Stomach (tissue), 8 donors: ENCODE measurements at regions not wholly inside any gene's neighbourhood (a gene's known extent, or its start where the extent isn't known, plus 50 kb on each side); places are given as distances from the start of the nearest gene placed in this dataset.

Source experiments
- DNase-seq, 2 donors: peaks; one replicate each; pipeline versions ENCODE4 v3.0.0 to v3.0.0-alpha.2; 2013 to 2019
- H3K27ac ChIP-seq, 5 donors: fragments of 200-600 bp in 4 of 5; sonication (generic) in 4 of 5; one replicate each; pipeline ENCODE4 v1.5.1; 2013 to 2019; ENCODE audit warnings: mild to moderate bottlenecking in 1 of 5, moderate library complexity in 1 of 5
- H3K27me3 ChIP-seq, 3 donors: fragments of 200-600 bp; sonication (generic); one replicate each; pipeline ENCODE4 v1.5.1; 2017 to 2019; ENCODE audit warnings: mixed run types in 1 of 3
- H3K36me3 ChIP-seq, 4 donors: fragments of 200-600 bp; sonication (generic); 1 replicate in 3 of 4; 2 replicates in 1 of 4; pipeline ENCODE4 v1.5.1; 2016 to 2019
- H3K4me1 ChIP-seq, 4 donors: fragments of 200-600 bp; sonication (generic); one replicate each; pipeline ENCODE4 v1.5.1; 2016 to 2019
- H3K4me3 ChIP-seq, 4 donors: fragments of 200-600 bp; sonication (generic) in 3 of 4; one replicate each; pipeline ENCODE4 v1.5.1; 2016 to 2019; ENCODE audit warnings: mild to moderate bottlenecking in 1 of 4
- H3K9me3 ChIP-seq, 4 donors: fragments of 200-600 bp; sonication (generic); one replicate each; pipeline ENCODE4 v1.5.1; 2016 to 2019
- CTCF ChIP-seq, 7 experiments: fragments of 450-650 bp in 4 of 7; fragments of 200-600 bp in 3 of 7; sonication (generic) in 3 of 7; IDR thresholded peaks; one replicate each; pipeline ENCODE4 v1.5.1; 2016 to 2019; ENCODE audit warnings: antibody characterized with exemption in 7 of 7, control low read depth in 2 of 7, mild to moderate bottlenecking in 1 of 7
- EP300 ChIP-seq: sonication (generic); formaldehyde crosslinking; IDR thresholded peaks from one replicate; pipeline ENCODE4 v1.6.1; 2017; ENCODE audit warnings: antibody characterized with exemption
- POLR2A ChIP-seq, 4 donors: fragments of 450-650 bp; IDR thresholded peaks; one replicate each; pipeline ENCODE4 v1.6.1; 2016; ENCODE audit warnings: antibody characterized with exemption in 4 of 4, control low read depth in 2 of 4, mild to moderate bottlenecking in 1 of 4, moderate library complexity in 1 of 4
- POLR2AphosphoS5 ChIP-seq, 3 donors: sonication (generic); formaldehyde crosslinking; IDR thresholded peaks; one replicate each; pipeline ENCODE4 v1.6.1; 2016; ENCODE audit warnings: antibody characterized with exemption in 3 of 3
- WGBS, 5 donors: extraction: QIAGEN DNeasy Blood & Tissue Kit in 3 of 5; methylation state at CpG; one replicate each; pipeline versions ENCODE4 v1.1.5 to v1.1.7; 2013 to 2018; 5-methylcytosine and 5-hydroxymethylcytosine counted together
- intact Hi-C: fragments of 100-400 bp; cut with DNase I; formaldehyde crosslinking; loops from one replicate; pipeline ENCODE4 v1.15.1; 2023; ENCODE audit warnings: low total_unique reads
- donor health status: healthy with polysubstance abuse.
- donor health status: Bipolar disorder and iron deficiency.
- donor health status: healthy.

- no peak for DNase-seq
- H3K36me3 ChIP-seq = no peaks in the 10 kb centered on the region
- intact Hi-C loops = no loop called here
- TF ChIP-seq EP300 = no peak
- TF ChIP-seq CTCF (IDR thresholded peaks at IDR 0.05) = no peak
- TF ChIP-seq POLR2AphosphoS5 (IDR thresholded peaks at IDR 0.05) = no peak
- no peak for TF ChIP-seq POLR2A (IDR thresholded peaks at IDR 0.05)
- no peaks in the 10 kb centered on the region for H3K9me3 ChIP-seq
- no peaks in the 10 kb centered on the region for H3K27me3 ChIP-seq
- H3K4me1 ChIP-seq = no peaks in the 10 kb centered on the region
- WGBS, 5 donors = 73 to 90% (median 86%) methylated on average over 3 of the region's 3 CpGs
- H3K4me3 ChIP-seq = no peak overlapping the region
- no peak overlapping the region for H3K27ac ChIP-seq
Measured at GRCh38 chr13:71962735-71963134, 95.7 kb upstream of the DACH1 start.

- WGBS, 5 donors = 74 to 85% (median 77%) methylated on average over 2 of the region's 2 CpGs
Measured at GRCh38 chr13:71962126-71962525, 95.1 kb upstream of the DACH1 start.

GRCh38 chr13:71949441-71949840 is 82.4 kb upstream of the DACH1 start:
- no peaks in the 10 kb centered on the region for H3K4me1 ChIP-seq
- TF ChIP-seq POLR2AphosphoS5 (IDR thresholded peaks at IDR 0.05) = no peak
- no peaks in the 10 kb centered on the region for H3K27me3 ChIP-seq
- intact Hi-C loops = no loop called here
- H3K9me3 ChIP-seq = peaks cover 0 to 6% (median 0%) of the 10 kb centered on the region in 4 donors
- H3K4me3 ChIP-seq = no peak overlapping the region
- H3K36me3 ChIP-seq = no peaks in the 10 kb centered on the region
- DNase-seq = no peak
- 72 to 88% (median 81%) methylated on average over 2 of the region's 2 CpGs for WGBS, 5 donors
- no peak overlapping the region for H3K27ac ChIP-seq

More at GRCh38 chr13:71962126-71962525, 95.1 kb upstream of the DACH1 start:
- H3K27ac ChIP-seq = no peak overlapping the region
- H3K4me3 ChIP-seq = no peak overlapping the region
- no peak for DNase-seq
- no peak for TF ChIP-seq POLR2A (IDR thresholded peaks at IDR 0.05)
- TF ChIP-seq CTCF (IDR thresholded peaks at IDR 0.05) = no peak
- no peak for TF ChIP-seq POLR2AphosphoS5 (IDR thresholded peaks at IDR 0.05)
- no peak for TF ChIP-seq EP300
- no peaks in the 10 kb centered on the region for H3K4me1 ChIP-seq
- H3K36me3 ChIP-seq = no peaks in the 10 kb centered on the region
- intact Hi-C loops = no loop called here
- H3K27me3 ChIP-seq = no peaks in the 10 kb centered on the region
- no peaks in the 10 kb centered on the region for H3K9me3 ChIP-seq

- no peaks in the 10 kb centered on the region for H3K27me3 ChIP-seq
- 53 to 69% (median 65%) methylated on average over 4 of the region's 4 CpGs for WGBS, 5 donors
- no peak for TF ChIP-seq POLR2AphosphoS5 (IDR thresholded peaks at IDR 0.05)
- TF ChIP-seq EP300 = no peak
- no peak for TF ChIP-seq CTCF (IDR thresholded peaks at IDR 0.05)
- TF ChIP-seq POLR2A (IDR thresholded peaks at IDR 0.05) = no peak
- intact Hi-C loops = no loop called here
- H3K27ac ChIP-seq = no peak overlapping the region
- H3K4me3 ChIP-seq = no peak overlapping the region
- no peak for DNase-seq
- no peaks in the 10 kb centered on the region for H3K4me1 ChIP-seq
- no peaks in the 10 kb centered on the region for H3K9me3 ChIP-seq
- no peaks in the 10 kb centered on the region for H3K36me3 ChIP-seq
Measured at GRCh38 chr13:71939186-71939585, 72.2 kb upstream of the DACH1 start.

- DNase-seq = no peak
- H3K4me1 ChIP-seq = no peaks in the 10 kb centered on the region
- TF ChIP-seq CTCF (IDR thresholded peaks at IDR 0.05) = no peak
- TF ChIP-seq POLR2AphosphoS5 (IDR thresholded peaks at IDR 0.05) = no peak
- TF ChIP-seq EP300 = no peak
- no peak for TF ChIP-seq POLR2A (IDR thresholded peaks at IDR 0.05)
- no peaks in the 10 kb centered on the region for H3K9me3 ChIP-seq
- H3K36me3 ChIP-seq = no peaks in the 10 kb centered on the region
- intact Hi-C loops = no loop called here
- no peak overlapping the region for H3K27ac ChIP-seq
- 74 to 81% (median 76%) methylated on average over 4 of the region's 4 CpGs for WGBS, 5 donors
- no peaks in the 10 kb centered on the region for H3K27me3 ChIP-seq
- H3K4me3 ChIP-seq = no peak overlapping the region
Measured at GRCh38 chr13:71935166-71935840, 68.3 kb upstream of the DACH1 start.
